HL-60 (cell line): ENCODE measurements at regions not wholly inside any gene's neighbourhood (a gene's known extent, or its start where the extent isn't known, plus 50 kb on each side); places are given as distances from the start of the nearest gene placed in this dataset.

Experiments used
- DNase-seq, 2 experiments: peaks; one replicate each; pipeline ENCODE4 v3.0.0-alpha.2; 2010 to 2020; ENCODE audit warnings: low read depth in 1 of 2, low spot score in 1 of 2
- H3K27ac ChIP-seq: fragments of 250-450 bp; sonication (Bioruptor Pico); replicated peaks from 2 replicates; pipeline ENCODE4 v1.5.1; 2020; ENCODE audit warnings: mild to moderate bottlenecking, moderate library complexity
- H3K27me3 ChIP-seq: fragments of 250-450 bp; sonication (Bioruptor Pico); 2 replicates; pipeline ENCODE4 v1.5.1; 2021; ENCODE audit warnings: mild to moderate bottlenecking, moderate library complexity; ENCODE audit not compliant: insufficient read depth, poor library complexity, severe bottlenecking
- H3K4me3 ChIP-seq: replicated peaks from 2 replicates; pipeline ENCODE4 v1.5.1; 2011; ENCODE audit warnings: mild to moderate bottlenecking, control low read depth, low read length; ENCODE audit not compliant: insufficient read depth
- CTCF ChIP-seq: IDR thresholded peaks from one replicate; pipeline ENCODE4 v1.5.1; 2011; ENCODE audit warnings: low read length, control low read depth, inconsistent platforms; ENCODE audit not compliant: insufficient read depth
- GABPA ChIP-seq: IDR thresholded peaks from 2 replicates; pipeline ENCODE4 v1.6.1; 2012; ENCODE audit warnings: low read depth
- POLR2AphosphoS5 ChIP-seq: IDR thresholded peaks from 2 replicates; pipeline ENCODE4 v1.6.1; 2012; ENCODE audit warnings: low read depth
- SPI1 ChIP-seq: IDR thresholded peaks from 2 replicates; pipeline ENCODE4 v1.6.1; 2012; ENCODE audit warnings: low read depth, mild to moderate bottlenecking, borderline replicate concordance
- TF ChIP-seq, protein P1 (sequence below): IDR thresholded peaks from 2 replicates; pipeline ENCODE4 v1.6.1; 2012; ENCODE audit warnings: low read depth; ENCODE audit not compliant: insufficient replicate concordance

DNA sequence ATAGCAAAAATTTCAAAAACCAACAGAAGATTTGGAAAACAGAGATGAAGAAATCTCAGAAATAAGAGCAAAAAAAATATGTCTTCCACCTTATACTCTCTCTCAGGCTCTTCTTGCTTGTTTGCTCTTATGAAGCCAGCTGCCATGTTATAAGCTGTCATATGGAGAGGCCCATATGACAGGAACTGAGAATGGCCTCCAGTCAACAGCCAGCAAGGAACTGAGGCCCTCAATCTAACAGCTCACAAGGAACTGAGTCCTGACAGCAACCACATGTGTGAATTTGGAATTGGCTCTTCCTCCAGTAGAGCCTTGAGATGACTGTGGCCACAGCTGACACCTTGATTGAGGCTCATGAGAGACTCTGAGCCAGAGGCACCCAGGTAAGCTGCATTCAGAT is 51.3 kb upstream of the MAOA start:
- Histone ChIP-seq H3K27me3 (no peaks in the 10 kb centered on the region), H3K27ac (no peak overlapping the region), H3K4me3 (no peak overlapping the region)
- DNase-seq: no peak
- TF ChIP-seq GABPA: no peak
- no peak for TF ChIP-seq CTCF
- TF ChIP-seq POLR2AphosphoS5: no peak
- TF ChIP-seq, protein P1, sequence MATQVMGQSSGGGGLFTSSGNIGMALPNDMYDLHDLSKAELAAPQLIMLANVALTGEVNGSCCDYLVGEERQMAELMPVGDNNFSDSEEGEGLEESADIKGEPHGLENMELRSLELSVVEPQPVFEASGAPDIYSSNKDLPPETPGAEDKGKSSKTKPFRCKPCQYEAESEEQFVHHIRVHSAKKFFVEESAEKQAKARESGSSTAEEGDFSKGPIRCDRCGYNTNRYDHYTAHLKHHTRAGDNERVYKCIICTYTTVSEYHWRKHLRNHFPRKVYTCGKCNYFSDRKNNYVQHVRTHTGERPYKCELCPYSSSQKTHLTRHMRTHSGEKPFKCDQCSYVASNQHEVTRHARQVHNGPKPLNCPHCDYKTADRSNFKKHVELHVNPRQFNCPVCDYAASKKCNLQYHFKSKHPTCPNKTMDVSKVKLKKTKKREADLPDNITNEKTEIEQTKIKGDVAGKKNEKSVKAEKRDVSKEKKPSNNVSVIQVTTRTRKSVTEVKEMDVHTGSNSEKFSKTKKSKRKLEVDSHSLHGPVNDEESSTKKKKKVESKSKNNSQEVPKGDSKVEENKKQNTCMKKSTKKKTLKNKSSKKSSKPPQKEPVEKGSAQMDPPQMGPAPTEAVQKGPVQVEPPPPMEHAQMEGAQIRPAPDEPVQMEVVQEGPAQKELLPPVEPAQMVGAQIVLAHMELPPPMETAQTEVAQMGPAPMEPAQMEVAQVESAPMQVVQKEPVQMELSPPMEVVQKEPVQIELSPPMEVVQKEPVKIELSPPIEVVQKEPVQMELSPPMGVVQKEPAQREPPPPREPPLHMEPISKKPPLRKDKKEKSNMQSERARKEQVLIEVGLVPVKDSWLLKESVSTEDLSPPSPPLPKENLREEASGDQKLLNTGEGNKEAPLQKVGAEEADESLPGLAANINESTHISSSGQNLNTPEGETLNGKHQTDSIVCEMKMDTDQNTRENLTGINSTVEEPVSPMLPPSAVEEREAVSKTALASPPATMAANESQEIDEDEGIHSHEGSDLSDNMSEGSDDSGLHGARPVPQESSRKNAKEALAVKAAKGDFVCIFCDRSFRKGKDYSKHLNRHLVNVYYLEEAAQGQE: no peak
- no peak for TF ChIP-seq SPI1

GRCh38 chrX:43605351-43605750 is 50.7 kb upstream of the MAOA start:
- Histone ChIP-seq H3K27ac (no peak overlapping the region), H3K4me3 (no peak overlapping the region), H3K27me3 (no peaks in the 10 kb centered on the region)
- no peak for DNase-seq
- TF ChIP-seq SPI1 (no peak), CTCF (no peak), GABPA (no peak), POLR2AphosphoS5 (no peak)
- TF ChIP-seq, protein P1: no peak
